Loucy (cell line): ENCODE measurements at regions not wholly inside any gene's neighbourhood (a gene's known extent, or its start where the extent isn't known, plus 50 kb on each side); places are given as distances from the start of the nearest gene placed in this dataset.

Source experiments
- H2AFZ ChIP-seq: fragments of 200-600 bp; sonication (generic); 2 replicates; pipeline ENCODE4 v1.6.0; 2016; ENCODE audit warnings: antibody characterized with exemption, mild to moderate bottlenecking, low read length, moderate library complexity
- H3F3A ChIP-seq: fragments of 200-600 bp; 2 replicates; pipeline ENCODE4 v1.6.0; 2016; ENCODE audit warnings: antibody characterized with exemption, low read depth, mild to moderate bottlenecking
- H3K27me3 ChIP-seq: fragments of 200-600 bp; sonication (generic); 2 replicates; pipeline ENCODE4 v1.6.1; 2014; ENCODE audit warnings: low read length, mild to moderate bottlenecking; ENCODE audit not compliant: insufficient read depth, poor library complexity, severe bottlenecking
- H3K36me3 ChIP-seq: fragments of 200-600 bp; sonication (generic); 2 replicates; pipeline ENCODE4 v1.6.1; 2016; ENCODE audit warnings: low read length; ENCODE audit not compliant: insufficient read depth
- H3K4me1 ChIP-seq: fragments of 200-600 bp; sonication (generic); 2 replicates; pipeline ENCODE4 v1.5.1; 2014; ENCODE audit warnings: low read length, mild to moderate bottlenecking; ENCODE audit not compliant: insufficient read depth, poor library complexity, severe bottlenecking
- H3K4me2 ChIP-seq: fragments of 200-600 bp; sonication (generic); 2 replicates; pipeline ENCODE4 v1.6.0; 2014; ENCODE audit warnings: antibody characterized with exemption, low read length, low read depth, mild to moderate bottlenecking; ENCODE audit not compliant: poor library complexity, severe bottlenecking
- H3K4me3 ChIP-seq: fragments of 200-600 bp; sonication (generic); 2 replicates; pipeline ENCODE4 v1.5.1; 2014; ENCODE audit warnings: low read length, mild to moderate bottlenecking, mixed read lengths; ENCODE audit not compliant: poor library complexity, severe bottlenecking
- H3K79me2 ChIP-seq: fragments of 200-600 bp; sonication (generic); 2 replicates; pipeline ENCODE4 v1.6.1; 2014; ENCODE audit warnings: low read length; ENCODE audit not compliant: insufficient read depth
- H3K9ac ChIP-seq: fragments of 200-600 bp; sonication (generic); 2 replicates; pipeline ENCODE4 v1.6.0; 2014; ENCODE audit warnings: mild to moderate bottlenecking, low read depth, low read length, moderate library complexity; ENCODE audit not compliant: poor library complexity, severe bottlenecking
- H3K9me2 ChIP-seq: fragments of 200-600 bp; sonication (generic); replicated peaks from 2 replicates; pipeline ENCODE4 v1.6.1; 2016; ENCODE audit warnings: low read depth, low read length, mixed read lengths
- H3K9me3 ChIP-seq: fragments of 200-600 bp; sonication (generic); 2 replicates; pipeline ENCODE4 v1.6.1; 2014; ENCODE audit warnings: mild to moderate bottlenecking, antibody characterized with exemption, low read length, low read depth; ENCODE audit not compliant: insufficient read depth
- H4K20me1 ChIP-seq: fragments of 200-600 bp; sonication (generic); 2 replicates; pipeline ENCODE4 v1.6.0; 2014; ENCODE audit warnings: antibody characterized with exemption, low read length, mild to moderate bottlenecking; ENCODE audit not compliant: insufficient read depth, poor library complexity, severe bottlenecking
- CTCF ChIP-seq: fragments of 200-600 bp; sonication (generic); conservative IDR thresholded peaks from 2 replicates; pipeline ENCODE4 v1.5.1; 2014; ENCODE audit warnings: mild to moderate bottlenecking, antibody characterized with exemption, low read length
- EZH2phosphoT487 ChIP-seq: fragments of 200-600 bp; IDR thresholded peaks from 2 replicates; pipeline ENCODE4 v1.6.1; 2018; ENCODE audit warnings: antibody characterized with exemption, mild to moderate bottlenecking, moderate library complexity, borderline replicate concordance

- H3K9me3 ChIP-seq = no peaks in the 10 kb centered on the region
- no peaks in the 10 kb centered on the region for H3F3A ChIP-seq
- H3K4me1 ChIP-seq = no peaks in the 10 kb centered on the region
- no peaks in the 10 kb centered on the region for H3K9me2 ChIP-seq
- H3K9ac ChIP-seq = no peak overlapping the region
- H4K20me1 ChIP-seq = no peaks in the 10 kb centered on the region
- no peaks in the 10 kb centered on the region for H3K36me3 ChIP-seq
- TF ChIP-seq EZH2phosphoT487 (no peak), CTCF (no peak)
- H3K4me3 ChIP-seq = no peak overlapping the region
- no peaks in the 10 kb centered on the region for H3K79me2 ChIP-seq
- no peak overlapping the region for H3K4me2 ChIP-seq
- H2AFZ ChIP-seq = no peak overlapping the region
- H3K27me3 ChIP-seq = no peaks in the 10 kb centered on the region
These were observed 86.9 kb upstream of the ADRA2C start for GRCh38 chr4:3679071-3679825.

GRCh38 chr4:3677748-3678070 is 88.5 kb upstream of the ADRA2C start:
- no peaks in the 10 kb centered on the region for H3F3A ChIP-seq
- no peak overlapping the region for H3K4me2 ChIP-seq
- H3K27me3 ChIP-seq = no peaks in the 10 kb centered on the region
- no peaks in the 10 kb centered on the region for H3K36me3 ChIP-seq
- H3K9me3 ChIP-seq = no peaks in the 10 kb centered on the region; the same call in 1 of the 2 replicates
- no peak overlapping the region for H3K4me3 ChIP-seq
- TF ChIP-seq CTCF (no peak), EZH2phosphoT487 (no peak)
- no peak overlapping the region for H3K9ac ChIP-seq
- no peaks in the 10 kb centered on the region for H3K79me2 ChIP-seq
- H2AFZ ChIP-seq = no peak overlapping the region
- H4K20me1 ChIP-seq = no peaks in the 10 kb centered on the region
- H3K9me2 ChIP-seq = no peaks in the 10 kb centered on the region
- no peaks in the 10 kb centered on the region for H3K4me1 ChIP-seq

GRCh38 chr4:3676907-3677747 is 89.1 kb upstream of the ADRA2C start:
- Histone ChIP-seq H3K4me1 (no peaks in the 10 kb centered on the region), H3K4me2 (no peak overlapping the region), H3K79me2 (no peaks in the 10 kb centered on the region), H3K27me3 (no peaks in the 10 kb centered on the region), H3K9ac (no peak overlapping the region), H3K4me3 (no peak overlapping the region), H3K9me3 (no peaks in the 10 kb centered on the region; the same call in 1 of the 2 replicates), H2AFZ (no peak overlapping the region), H3F3A (no peaks in the 10 kb centered on the region), H4K20me1 (no peaks in the 10 kb centered on the region), H3K9me2 (no peaks in the 10 kb centered on the region), H3K36me3 (no peaks in the 10 kb centered on the region)
- TF ChIP-seq CTCF = no peak
- TF ChIP-seq EZH2phosphoT487 = no peak
